WTC11 (cell line): ENCODE measurements at regions not wholly inside any gene's neighbourhood (a gene's known extent, or its start where the extent isn't known, plus 50 kb on each side); places are given as distances from the start of the nearest gene placed in this dataset.
"Not testable (repeated sequence)": the region's sequence is repeated elsewhere in the genome, so short reads cannot be mapped to it uniquely, and the experiment has no call there.

Experiments used
- ATAC-seq: fragments of 200-7000 bp; cut with Tn5 transposase; 2 replicates; pipeline ENCODE4 v1.10.0; 2021; ENCODE audit warnings: mild to moderate bottlenecking, moderate library complexity
- CTCF ChIA-PET: fragments of 300-600 bp; sonication (Branson Sonifier 250); formaldehyde crosslinking; loops from one replicate; lab custom pipeline; 2021; ENCODE audit warnings: antibody characterized with exemption; lab: Charles Lee
- POLR2A ChIA-PET: fragments of 350-600 bp; sonication (Branson Sonifier 250); formaldehyde crosslinking; loops from one replicate; lab custom pipeline; 2021; ENCODE audit warnings: antibody characterized with exemption; lab: Charles Lee
- DNase-seq: peaks from one replicate; pipeline ENCODE4 v3.0.0; 2021; ENCODE audit warnings: low spot score
- H3K27ac Mint-ChIP-seq: 2 replicates; pipeline ENCODE4 v1.8.0; 2021; ENCODE audit warnings: mixed read lengths
- H3K27me3 Mint-ChIP-seq: 2 replicates; pipeline ENCODE4 v1.8.0; 2021; ENCODE audit warnings: low read depth, mild to moderate bottlenecking, moderate library complexity, mixed read lengths
- H3K36me3 Mint-ChIP-seq: 2 replicates; pipeline ENCODE4 v1.8.0; 2021; ENCODE audit warnings: mixed read lengths
- H3K4me1 Mint-ChIP-seq: 2 replicates; pipeline ENCODE4 v1.8.0; 2022; ENCODE audit warnings: mixed read lengths
- H3K4me3 Mint-ChIP-seq: 2 replicates; pipeline ENCODE4 v1.8.0; 2021; ENCODE audit warnings: mild to moderate bottlenecking, moderate library complexity, mixed read lengths
- H3K9me3 Mint-ChIP-seq: 2 replicates; pipeline ENCODE4 v1.8.0; 2021; ENCODE audit warnings: mixed read lengths
- ARID4B ChIP-seq: sonication (generic); formaldehyde crosslinking; IDR thresholded peaks from 2 replicates; pipeline ENCODE4 v1.8.0; 2023; ENCODE audit warnings: missing genetic modification reagents, mild to moderate bottlenecking, borderline replicate concordance
- ATF6 ChIP-seq: sonication (generic); formaldehyde crosslinking; IDR thresholded peaks from 2 replicates; pipeline ENCODE4 v1.8.1; 2023; ENCODE audit warnings: mild to moderate bottlenecking, missing genetic modification reagents
- FOXP4 ChIP-seq: sonication (generic); formaldehyde crosslinking; IDR thresholded peaks from 2 replicates; pipeline ENCODE4 v1.8.0; 2022; ENCODE audit warnings: mild to moderate bottlenecking, missing genetic modification reagents
- JUN ChIP-seq: sonication (generic); formaldehyde crosslinking; IDR thresholded peaks from 2 replicates; pipeline ENCODE4 v1.8.0; 2023; ENCODE audit warnings: mild to moderate bottlenecking, missing genetic modification reagents
- NR3C1 ChIP-seq: sonication (generic); formaldehyde crosslinking; conservative IDR thresholded peaks from 2 replicates; pipeline ENCODE4 v1.8.1; 2023; ENCODE audit warnings: low read depth, mild to moderate bottlenecking, missing genetic modification reagents
- TEAD1 ChIP-seq: sonication (generic); formaldehyde crosslinking; IDR thresholded peaks from 2 replicates; pipeline ENCODE4 v1.8.0; 2022; ENCODE audit warnings: mild to moderate bottlenecking, missing genetic modification reagents
- ZNF396 ChIP-seq: fragments of 250-450 bp; sonication (Bioruptor Pico); IDR thresholded peaks from 2 replicates; pipeline ENCODE4 v1.8.0; 2021; ENCODE audit warnings: mild to moderate bottlenecking, moderate library complexity, borderline replicate concordance
- ZNF512 ChIP-seq: sonication (generic); formaldehyde crosslinking; IDR thresholded peaks from 2 replicates; pipeline ENCODE4 v1.8.1; 2022; ENCODE audit warnings: missing genetic modification reagents, borderline replicate concordance

GRCh38 chr16:59527206-59527997 lies 793.3 kb upstream of the GOT2 start:
- no peak for DNase-seq
- POLR2A ChIA-PET: no interaction called here
- H3K27ac Mint-ChIP-seq: no peak overlapping the region
- H3K4me3 Mint-ChIP-seq: no peak overlapping the region
- TF ChIP-seq NR3C1 (CRISPR knock-in tag) (no peak), ZNF512 (no peak), JUN (no peak)
- no peaks in the 10 kb centered on the region for H3K27me3 Mint-ChIP-seq
- CTCF ChIA-PET: no interaction called here
- no peaks in the 10 kb centered on the region for H3K36me3 Mint-ChIP-seq
- H3K4me1 Mint-ChIP-seq: peaks cover 23% of the 10 kb centered on the region
- H3K9me3 Mint-ChIP-seq: no peaks in the 10 kb centered on the region
- ATAC-seq: no peak

GRCh38 chr16:59522826-59523225 lies 788.7 kb upstream of the GOT2 start:
- Mint-ChIP-seq H3K27ac (no peak overlapping the region), H3K9me3 (no peaks in the 10 kb centered on the region; the same call in 1 of the 2 replicates), H3K4me3 (no peak overlapping the region), H3K4me1 (peaks cover 49% of the 10 kb centered on the region), H3K27me3 (no peaks in the 10 kb centered on the region; the same call in 1 of the 2 replicates), H3K36me3 (peaks cover under 1% of the 10 kb centered on the region; the same call in 1 of the 2 replicates)
- no peak for ATAC-seq
- DNase-seq: no peak
- ChIA-PET CTCF (no interaction called here), POLR2A (no interaction called here)
- no peak for TF ChIP-seq FOXP4 (CRISPR knock-in tag)
- TF ChIP-seq ARID4B (CRISPR knock-in tag): no peak
- TF ChIP-seq TEAD1 (CRISPR knock-in tag): no peak
- no peak for TF ChIP-seq ZNF396 (CRISPR knock-in tag)
- TF ChIP-seq ATF6: no peak

- CTCF ChIA-PET, POLR2A ChIA-PET, H3K4me3 Mint-ChIP-seq, H3K27me3 Mint-ChIP-seq, H3K27ac Mint-ChIP-seq, ATAC-seq, DNase-seq: not testable (repeated sequence)
- H3K9me3 Mint-ChIP-seq: peaks cover 13% of the 10 kb centered on the region
- peaks cover 67% of the 10 kb centered on the region for H3K4me1 Mint-ChIP-seq
- peaks cover 15% of the 10 kb centered on the region for H3K36me3 Mint-ChIP-seq
Observed at GRCh38 chr16:59518721-59519120, 784.6 kb upstream of the GOT2 start.
